Thoracic aorta (tissue), 2 donors: ENCODE measurements at regions not wholly inside any gene's neighbourhood (a gene's known extent, or its start where the extent isn't known, plus 50 kb on each side); places are given as distances from the start of the nearest gene placed in this dataset.

Experiments used
- ATAC-seq: fragments of 150-250 bp; one replicate; pipeline ENCODE4 v1.8.0; 2017; ENCODE audit warnings: low read depth; ENCODE audit not compliant: insufficient number of reproducible peaks, low FRiP score
- DNase-seq: peaks from one replicate; pipeline ENCODE4 v3.0.0-alpha.2; 2020; ENCODE audit warnings: low spot score
- H3K27ac ChIP-seq, 2 donors: fragments of 200-600 bp; sonication (generic); 1 replicate in 1 of 2; 2 replicates in 1 of 2; pipeline ENCODE4 v1.5.1; 2016; ENCODE audit warnings: mild to moderate bottlenecking in 2 of 2, moderate library complexity in 2 of 2
- H3K27me3 ChIP-seq: fragments of 200-600 bp; sonication (generic); replicated peaks from 2 replicates; pipeline ENCODE4 v1.6.0; 2016; ENCODE audit warnings: mild to moderate bottlenecking; ENCODE audit not compliant: insufficient read depth
- H3K36me3 ChIP-seq: fragments of 200-600 bp; sonication (generic); one replicate; pipeline ENCODE4 v1.5.1; 2016
- H3K4me1 ChIP-seq, 2 donors: fragments of 200-600 bp; sonication (generic); 1 replicate in 1 of 2; 2 replicates in 1 of 2; pipeline versions ENCODE4 v1.5.1 to v1.6.0; 2016; ENCODE audit warnings: low read depth in 2 of 2, mild to moderate bottlenecking in 1 of 2; ENCODE audit not compliant: control insufficient read depth in 1 of 2
- H3K4me3 ChIP-seq: fragments of 200-600 bp; sonication (generic); 2 replicates; pipeline ENCODE4 v1.5.1; 2016; ENCODE audit warnings: mild to moderate bottlenecking
- H3K9me3 ChIP-seq: fragments of 200-600 bp; sonication (generic); 2 replicates; pipeline ENCODE4 v1.5.1; 2016
- TF ChIP-seq, protein P1 (sequence below): fragments of 200-600 bp; sonication (generic); IDR thresholded peaks from one replicate; pipeline ENCODE4 v1.5.1; 2019; ENCODE audit warnings: antibody characterized with exemption

DNA sequence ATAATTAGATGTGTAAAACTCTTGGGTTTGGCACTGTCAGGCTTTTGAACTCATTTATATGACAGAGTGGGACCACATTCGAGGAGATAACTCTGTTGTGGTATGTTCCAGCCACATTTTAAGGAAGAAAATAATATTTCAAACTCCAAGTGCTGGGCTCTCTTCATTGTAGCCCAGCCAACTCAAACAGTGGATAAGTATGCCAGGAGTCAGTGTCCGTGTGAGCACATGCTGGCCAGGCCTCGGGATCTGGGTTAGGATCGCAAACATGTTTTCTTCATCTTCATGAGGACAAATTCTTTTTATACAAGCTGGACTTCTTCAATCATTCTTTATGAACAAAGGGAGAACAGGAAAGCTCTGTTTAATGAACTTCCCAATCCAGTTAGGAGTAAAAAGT lies 497.5 kb downstream of the MAFB start:
- TF ChIP-seq, protein P1, sequence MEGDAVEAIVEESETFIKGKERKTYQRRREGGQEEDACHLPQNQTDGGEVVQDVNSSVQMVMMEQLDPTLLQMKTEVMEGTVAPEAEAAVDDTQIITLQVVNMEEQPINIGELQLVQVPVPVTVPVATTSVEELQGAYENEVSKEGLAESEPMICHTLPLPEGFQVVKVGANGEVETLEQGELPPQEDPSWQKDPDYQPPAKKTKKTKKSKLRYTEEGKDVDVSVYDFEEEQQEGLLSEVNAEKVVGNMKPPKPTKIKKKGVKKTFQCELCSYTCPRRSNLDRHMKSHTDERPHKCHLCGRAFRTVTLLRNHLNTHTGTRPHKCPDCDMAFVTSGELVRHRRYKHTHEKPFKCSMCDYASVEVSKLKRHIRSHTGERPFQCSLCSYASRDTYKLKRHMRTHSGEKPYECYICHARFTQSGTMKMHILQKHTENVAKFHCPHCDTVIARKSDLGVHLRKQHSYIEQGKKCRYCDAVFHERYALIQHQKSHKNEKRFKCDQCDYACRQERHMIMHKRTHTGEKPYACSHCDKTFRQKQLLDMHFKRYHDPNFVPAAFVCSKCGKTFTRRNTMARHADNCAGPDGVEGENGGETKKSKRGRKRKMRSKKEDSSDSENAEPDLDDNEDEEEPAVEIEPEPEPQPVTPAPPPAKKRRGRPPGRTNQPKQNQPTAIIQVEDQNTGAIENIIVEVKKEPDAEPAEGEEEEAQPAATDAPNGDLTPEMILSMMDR, result no peak
- no peaks in the 10 kb centered on the region for H3K36me3 ChIP-seq
- H3K27me3 ChIP-seq, result no peaks in the 10 kb centered on the region
- H3K4me3 ChIP-seq, result no peak overlapping the region
- peaks cover 3 to 42% of the 10 kb centered on the region in 2 donors for H3K4me1 ChIP-seq
- DNase-seq, result no peak
- no peak for ATAC-seq
- H3K9me3 ChIP-seq, result no peaks in the 10 kb centered on the region
- H3K27ac ChIP-seq, result no peak overlapping the region

DNA sequence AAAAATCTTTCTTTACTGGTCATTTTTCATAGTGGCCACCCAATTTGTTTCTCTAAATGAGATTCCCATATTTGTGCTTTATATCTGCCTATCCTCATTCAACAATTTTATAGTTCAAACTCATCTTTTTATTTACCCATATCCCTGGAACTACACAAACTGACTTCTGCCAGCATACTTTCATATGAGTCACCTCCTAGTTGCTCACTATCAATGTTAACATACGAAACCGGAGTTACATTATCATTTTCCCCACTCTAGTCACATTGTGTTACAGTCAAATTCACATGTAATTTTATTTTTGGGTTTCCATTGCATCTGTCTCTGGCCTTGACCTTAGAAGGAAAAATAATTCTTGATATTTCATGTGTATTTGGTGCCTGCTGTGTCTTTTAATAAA lies 499.4 kb downstream of the MAFB start:
- TF ChIP-seq, protein P1, result no peak
- DNase-seq, result no peak
- Histone ChIP-seq H3K4me1 (peaks cover 0 to 31% of the 10 kb centered on the region in 2 donors), H3K27me3 (no peaks in the 10 kb centered on the region), H3K36me3 (no peaks in the 10 kb centered on the region), H3K27ac (no peak overlapping the region), H3K9me3 (no peaks in the 10 kb centered on the region), H3K4me3 (no peak overlapping the region)
- no peak for ATAC-seq

DNA sequence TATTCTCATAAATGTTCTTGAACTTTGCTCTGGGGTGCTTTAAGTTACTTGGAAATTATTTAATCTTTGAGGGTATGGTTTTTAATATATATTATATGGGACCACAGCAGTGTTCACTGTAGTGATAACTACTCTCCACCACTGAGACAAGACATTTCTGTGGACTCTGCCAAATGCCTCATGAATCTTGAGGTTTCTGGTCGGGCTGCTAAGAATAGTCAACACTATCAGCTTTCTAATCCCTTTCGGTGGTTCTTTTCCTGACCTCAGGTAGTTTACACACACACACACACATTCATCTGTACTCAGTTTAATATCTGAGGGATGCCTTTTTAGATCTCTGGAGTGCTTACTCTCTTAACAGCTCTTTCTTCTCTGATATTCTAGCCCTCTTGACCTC lies 500.7 kb downstream of the MAFB start:
- Histone ChIP-seq H3K36me3 (no peaks in the 10 kb centered on the region), H3K4me3 (no peak overlapping the region), H3K4me1 (peaks cover 0 to 31% of the 10 kb centered on the region in 2 donors), H3K27ac (no peak overlapping the region), H3K9me3 (no peaks in the 10 kb centered on the region), H3K27me3 (no peaks in the 10 kb centered on the region)
- ATAC-seq (no peak), DNase-seq (no peak)
- TF ChIP-seq, protein P1, result no peak

DNA sequence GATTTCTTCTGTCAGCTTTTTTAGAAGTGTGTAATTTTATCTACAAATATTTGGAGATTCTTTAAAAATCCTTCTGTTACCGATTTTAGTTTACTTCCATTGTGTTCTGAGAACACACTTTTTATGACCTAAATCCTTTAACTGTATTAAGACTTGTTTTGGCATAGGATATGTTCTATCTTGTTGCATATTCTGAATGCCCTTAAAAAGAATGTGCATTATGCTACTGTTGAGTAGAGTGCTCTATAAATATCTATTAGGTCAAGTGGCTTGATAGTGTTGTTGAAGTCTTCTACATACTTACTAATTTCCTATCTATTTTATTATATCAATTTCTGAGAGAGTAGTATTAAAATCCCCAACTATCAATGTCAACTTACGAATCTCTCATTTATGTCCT lies 502.2 kb downstream of the MAFB start:
- Histone ChIP-seq H3K4me3 (no peak overlapping the region), H3K27ac (no peak overlapping the region), H3K4me1 (peaks cover 0 to 23% of the 10 kb centered on the region in 2 donors), H3K27me3 (no peaks in the 10 kb centered on the region), H3K9me3 (no peaks in the 10 kb centered on the region), H3K36me3 (no peaks in the 10 kb centered on the region)
- ATAC-seq, result no peak
- TF ChIP-seq, protein P1, result no peak
- no peak for DNase-seq

DNA sequence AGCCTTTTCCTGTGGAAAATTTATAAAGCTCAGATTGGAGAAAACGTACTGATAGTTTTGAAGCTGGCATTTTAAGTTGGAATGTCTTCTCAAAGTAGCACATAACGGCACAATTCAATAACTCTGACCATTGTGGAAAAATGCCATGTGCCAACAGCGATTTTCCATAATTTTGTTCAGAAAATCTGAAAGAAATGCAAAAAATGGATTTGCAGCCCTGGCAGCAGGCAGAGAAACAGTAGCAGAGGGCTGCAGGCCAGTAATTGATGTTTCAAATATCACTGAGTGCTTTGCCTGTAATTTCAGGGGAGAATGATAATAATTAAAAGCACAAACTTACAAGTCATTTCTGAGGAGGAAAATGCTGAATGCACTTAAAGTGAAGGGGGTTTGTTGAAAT lies 507.4 kb downstream of the MAFB start:
- ATAC-seq (no peak), DNase-seq (no peak)
- Histone ChIP-seq H3K27ac (no peak overlapping the region), H3K9me3 (no peaks in the 10 kb centered on the region), H3K4me3 (no peak overlapping the region), H3K36me3 (no peaks in the 10 kb centered on the region), H3K27me3 (no peaks in the 10 kb centered on the region), H3K4me1 (no peaks in the 10 kb centered on the region)
- TF ChIP-seq, protein P1, result no peak
